Osteoblast (primary cell): ENCODE measurements at regions not wholly inside any gene's neighbourhood (a gene's known extent, or its start where the extent isn't known, plus 50 kb on each side); places are given as distances from the start of the nearest gene placed in this dataset. TPM values are rescaled to one million over a fixed set of nuclear protein-coding genes. Genes with fewer than 3 reads are reported as not detected.

Source experiments
- DNase-seq: peaks from one replicate; pipeline ENCODE4 v3.0.0; 2011; ENCODE audit warnings: low spot score, mixed read lengths; ENCODE audit not compliant: insufficient read length; ENCODE audit errors: missing footprints
- H2AFZ ChIP-seq: 2 replicates; pipeline ENCODE4 v1.6.0; 2011; ENCODE audit warnings: mild to moderate bottlenecking, low read length
- H3K27ac ChIP-seq: 2 replicates; pipeline ENCODE4 v1.5.1; 2011; ENCODE audit warnings: mild to moderate bottlenecking, low read depth, low read length, moderate library complexity
- H3K27me3 ChIP-seq: 2 replicates; pipeline ENCODE4 v1.6.0; 2012; ENCODE audit warnings: mild to moderate bottlenecking, control low read depth, inconsistent platforms, low read length, moderate library complexity; ENCODE audit not compliant: insufficient read depth
- H3K36me3 ChIP-seq: 2 replicates; pipeline ENCODE4 v1.5.1; 2011; ENCODE audit warnings: mild to moderate bottlenecking, low read length, control low read depth, moderate library complexity; ENCODE audit not compliant: insufficient read depth
- H3K4me1 ChIP-seq: 2 replicates; pipeline ENCODE4 v1.5.1; 2011; ENCODE audit warnings: mild to moderate bottlenecking, low read length, control low read depth, moderate library complexity; ENCODE audit not compliant: insufficient read depth
- H3K4me2 ChIP-seq: 2 replicates; pipeline ENCODE4 v1.6.0; 2011; ENCODE audit warnings: mild to moderate bottlenecking, low read length; ENCODE audit not compliant: insufficient read depth
- H3K4me3 ChIP-seq: fragments of 200-600 bp; sonication (generic); 3 replicates; pipeline ENCODE4 v1.5.1; 2012; ENCODE audit warnings: mild to moderate bottlenecking, low read length, inconsistent platforms; ENCODE audit not compliant: insufficient read depth
- H3K79me2 ChIP-seq: 2 replicates; pipeline ENCODE4 v1.6.0; 2012; ENCODE audit warnings: mild to moderate bottlenecking, low read length, control low read depth, inconsistent platforms; ENCODE audit not compliant: insufficient read depth
- H3K9me3 ChIP-seq: 2 replicates; pipeline ENCODE4 v1.5.1; 2011; ENCODE audit warnings: low read depth, low read length, control low read depth
- H4K20me1 ChIP-seq: 2 replicates; pipeline ENCODE4 v1.6.0; 2012; ENCODE audit warnings: mild to moderate bottlenecking, low read length, control low read depth; ENCODE audit not compliant: insufficient read depth
- small RNA-seq: library from RNA; depleted of rRNA; stranded (forward); fragments of <200 nt; gene quantifications from one replicate; pipeline ENCODE3, GENCODE V24; 2012
- TF ChIP-seq, protein P1 (sequence below): IDR thresholded peaks from 2 replicates; pipeline ENCODE4 v1.5.1; 2011; ENCODE audit warnings: mild to moderate bottlenecking, low read depth, low read length, moderate library complexity; ENCODE audit errors: extremely low read depth

DNA sequence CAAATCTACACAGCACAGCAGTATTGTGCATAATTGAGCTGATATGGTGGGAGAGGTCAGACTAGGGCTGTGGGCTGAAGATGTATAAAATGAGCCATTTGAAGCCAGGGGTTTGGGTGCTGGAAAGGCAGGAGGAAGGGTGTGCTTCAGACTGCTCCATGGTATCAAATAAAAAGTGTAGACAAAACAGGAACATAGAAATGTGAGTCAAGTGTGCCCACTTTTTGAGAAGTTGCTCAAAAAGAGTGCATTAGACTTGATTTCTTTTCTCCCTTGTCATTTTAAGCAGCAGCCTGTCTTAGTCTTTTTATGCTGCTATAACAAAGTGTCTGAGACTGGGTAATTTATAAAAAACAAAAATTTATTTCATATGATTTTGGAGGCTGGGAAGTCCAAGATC lies 55.8 kb upstream of the ZFAND5 start:
- TF ChIP-seq, protein P1, sequence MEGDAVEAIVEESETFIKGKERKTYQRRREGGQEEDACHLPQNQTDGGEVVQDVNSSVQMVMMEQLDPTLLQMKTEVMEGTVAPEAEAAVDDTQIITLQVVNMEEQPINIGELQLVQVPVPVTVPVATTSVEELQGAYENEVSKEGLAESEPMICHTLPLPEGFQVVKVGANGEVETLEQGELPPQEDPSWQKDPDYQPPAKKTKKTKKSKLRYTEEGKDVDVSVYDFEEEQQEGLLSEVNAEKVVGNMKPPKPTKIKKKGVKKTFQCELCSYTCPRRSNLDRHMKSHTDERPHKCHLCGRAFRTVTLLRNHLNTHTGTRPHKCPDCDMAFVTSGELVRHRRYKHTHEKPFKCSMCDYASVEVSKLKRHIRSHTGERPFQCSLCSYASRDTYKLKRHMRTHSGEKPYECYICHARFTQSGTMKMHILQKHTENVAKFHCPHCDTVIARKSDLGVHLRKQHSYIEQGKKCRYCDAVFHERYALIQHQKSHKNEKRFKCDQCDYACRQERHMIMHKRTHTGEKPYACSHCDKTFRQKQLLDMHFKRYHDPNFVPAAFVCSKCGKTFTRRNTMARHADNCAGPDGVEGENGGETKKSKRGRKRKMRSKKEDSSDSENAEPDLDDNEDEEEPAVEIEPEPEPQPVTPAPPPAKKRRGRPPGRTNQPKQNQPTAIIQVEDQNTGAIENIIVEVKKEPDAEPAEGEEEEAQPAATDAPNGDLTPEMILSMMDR: no peak
- no peak overlapping the region for H3K27ac ChIP-seq
- H3K9me3 ChIP-seq: no peaks in the 10 kb centered on the region
- no peaks in the 10 kb centered on the region for H4K20me1 ChIP-seq
- no peak overlapping the region for H3K4me3 ChIP-seq
- no peaks in the 10 kb centered on the region for H3K79me2 ChIP-seq
- H2AFZ ChIP-seq: no peak overlapping the region
- H3K36me3 ChIP-seq: no peaks in the 10 kb centered on the region
- H3K4me2 ChIP-seq: no peak overlapping the region
- H3K27me3 ChIP-seq: no peaks in the 10 kb centered on the region
- peak; percentile 31 for DNase-seq
- H3K4me1 ChIP-seq: no peaks in the 10 kb centered on the region

DNA sequence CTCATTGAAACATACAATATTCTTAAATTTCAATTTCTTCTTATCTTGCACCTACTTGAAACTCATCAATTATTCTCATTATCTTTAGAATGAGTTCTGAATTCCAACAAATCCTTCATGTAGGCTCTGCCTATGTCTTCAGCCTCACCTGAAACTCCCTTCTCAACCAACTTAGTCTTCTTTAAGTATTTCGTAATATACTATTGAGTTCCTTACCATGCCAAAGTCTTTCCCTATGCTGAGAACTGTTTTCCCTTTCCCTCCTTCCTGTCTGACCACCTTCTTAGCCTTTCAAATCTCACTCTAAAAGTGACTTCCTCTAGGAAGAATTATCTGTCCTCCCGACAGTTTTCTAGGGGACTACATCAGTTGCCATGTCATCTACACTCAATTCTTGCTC lies 50.9 kb upstream of the ZFAND5 start:
- no peaks in the 10 kb centered on the region for H3K9me3 ChIP-seq
- H3K27ac ChIP-seq: no peak overlapping the region
- no peak overlapping the region for H2AFZ ChIP-seq
- no peak for DNase-seq
- H4K20me1 ChIP-seq: no peaks in the 10 kb centered on the region
- no peaks in the 10 kb centered on the region for H3K79me2 ChIP-seq
- H3K4me2 ChIP-seq: no peak overlapping the region
- TF ChIP-seq, protein P1: no peak
- no peak overlapping the region for H3K4me3 ChIP-seq
- no peaks in the 10 kb centered on the region for H3K27me3 ChIP-seq
- H3K4me1 ChIP-seq: no peaks in the 10 kb centered on the region
- H3K36me3 ChIP-seq: no peaks in the 10 kb centered on the region

DNA sequence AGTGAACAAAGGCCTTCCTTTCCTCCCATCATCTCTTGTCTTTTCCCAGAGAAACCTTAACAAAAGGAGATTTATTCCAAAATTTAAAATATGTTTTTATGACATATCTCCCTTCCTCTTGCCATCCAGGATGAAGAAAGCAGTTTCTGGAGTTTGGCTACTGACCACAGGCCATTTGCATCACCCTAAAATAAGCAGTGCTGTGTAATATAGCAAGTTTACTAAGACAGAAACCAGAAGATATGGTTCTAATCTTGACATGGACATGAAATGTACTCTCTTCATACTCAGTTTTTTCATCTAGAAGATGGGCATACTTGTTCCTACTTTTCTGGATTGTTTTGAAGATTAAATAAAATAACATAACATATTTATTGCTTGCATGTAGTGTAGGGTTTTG lies 50.2 kb upstream of the ZFAND5 start:
- TF ChIP-seq, protein P1: no peak

More for the DNA sequence above, 50.2 kb upstream of the ZFAND5 start:
- no peak for DNase-seq
- Histone ChIP-seq H3K4me3 (no peak overlapping the region), H2AFZ (no peak overlapping the region), H3K27ac (no peak overlapping the region), H3K36me3 (no peaks in the 10 kb centered on the region), H3K27me3 (no peaks in the 10 kb centered on the region), H4K20me1 (no peaks in the 10 kb centered on the region), H3K4me1 (no peaks in the 10 kb centered on the region), H3K4me2 (no peak overlapping the region), H3K9me3 (no peaks in the 10 kb centered on the region), H3K79me2 (no peaks in the 10 kb centered on the region)

Small RNA genes lying in the stretch of these regions (small RNA-seq; reads per million reads assigned to genes)
- not detected for gene AL445646.1
